ENCODE measurements at regions not wholly inside any gene's neighbourhood (a gene's known extent, or its start where the extent isn't known, plus 50 kb on each side); places are given as distances from the start of the nearest gene placed in this dataset.

DNA sequence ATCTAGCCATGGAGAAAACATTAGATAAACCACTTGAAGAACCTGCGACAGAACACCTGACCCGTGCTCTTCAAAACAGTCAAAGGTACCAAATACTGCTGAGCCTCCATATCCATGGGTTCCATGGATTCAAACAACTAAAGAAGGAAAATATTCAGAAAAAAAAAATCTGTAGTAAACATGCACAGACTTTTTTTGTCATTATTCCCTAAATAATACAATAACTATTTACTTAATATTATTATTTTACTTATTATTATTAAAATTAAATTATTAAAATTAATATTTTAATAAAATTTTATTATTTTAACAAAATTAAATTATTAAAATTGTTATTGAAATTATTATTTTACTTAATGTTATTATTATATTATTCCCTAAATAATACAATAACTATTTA, 101.0 kb upstream of the PDE1C start:
- no peak for DNase-seq

DNA sequence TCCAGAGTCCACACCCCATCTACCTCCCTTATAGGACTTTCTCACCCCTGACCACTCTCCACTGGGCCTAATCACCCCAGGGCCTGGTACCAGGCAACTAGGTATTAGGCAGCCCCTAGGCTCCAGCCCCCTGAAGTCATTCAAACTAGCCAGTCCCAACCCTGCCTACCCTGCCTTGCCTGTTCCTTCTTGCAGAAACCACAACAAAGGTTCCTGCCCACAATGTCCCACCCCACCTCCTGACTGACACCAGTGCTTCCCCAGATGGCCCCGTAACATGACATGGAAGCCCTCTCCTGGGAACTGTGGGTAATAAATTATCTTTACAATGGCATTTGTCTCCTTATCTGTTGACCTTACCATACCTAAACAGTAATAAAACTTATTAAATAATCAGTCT, 100.6 kb upstream of the PDE1C start:
- no peak for DNase-seq

DNA sequence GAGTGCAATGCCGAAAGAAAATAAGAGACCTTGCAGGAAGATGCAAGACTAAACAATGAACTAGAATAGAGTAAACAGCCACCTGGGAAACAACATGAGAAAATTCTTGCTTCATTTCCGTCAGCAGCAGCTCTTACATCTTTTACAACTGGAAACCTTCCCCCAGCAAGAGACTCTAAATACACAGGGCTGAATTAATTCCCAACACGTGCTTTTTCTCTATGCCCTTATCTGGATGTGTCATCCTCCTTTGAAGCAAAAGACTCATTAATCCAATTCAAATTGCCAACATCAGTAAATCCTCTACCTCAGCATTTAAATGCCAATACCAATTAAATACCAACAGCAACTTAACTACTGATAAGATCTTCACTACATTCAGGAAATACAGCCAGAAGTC, 99.0 kb upstream of the PDE1C start:
- DNase-seq = no peak

DNA sequence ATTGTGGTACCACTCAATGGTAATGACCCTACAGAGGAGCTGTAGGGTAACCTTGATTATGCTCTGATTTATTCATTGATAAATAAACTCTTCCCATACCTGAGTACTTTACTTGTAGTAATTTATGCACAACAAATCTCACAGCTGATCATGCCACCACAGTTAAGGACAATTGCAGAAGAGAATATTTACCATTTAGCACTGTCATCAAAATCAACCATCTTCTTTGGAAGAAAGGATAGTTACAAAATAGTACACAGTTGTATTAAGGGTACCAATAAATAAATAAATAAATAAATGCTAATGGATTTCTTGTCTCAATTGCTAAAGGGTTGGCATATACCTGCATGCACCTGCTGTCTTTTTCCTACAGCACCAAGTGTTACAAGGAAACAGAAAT, 97.6 kb upstream of the PDE1C start:
- no peak for DNase-seq

DNA sequence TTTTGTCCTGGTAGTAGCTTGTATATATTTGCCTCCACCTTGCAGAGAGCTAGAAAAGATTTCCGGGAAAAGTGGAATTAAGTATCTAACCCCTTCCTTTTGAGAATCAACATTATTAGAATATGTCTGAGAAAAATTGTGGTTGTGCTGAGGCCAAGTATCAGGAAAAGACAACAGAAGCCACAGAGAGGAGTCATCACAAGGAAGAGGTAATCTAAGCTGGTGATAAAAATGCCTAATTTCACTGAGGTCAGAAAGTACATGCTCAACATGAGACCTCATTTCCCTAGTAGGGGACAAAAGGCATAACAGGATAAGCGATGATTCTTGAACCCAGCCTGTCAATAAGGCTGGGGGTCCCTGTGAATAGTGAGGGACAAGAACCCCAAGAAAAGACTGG, 97.0 kb upstream of the PDE1C start:
- no peak for DNase-seq

DNA sequence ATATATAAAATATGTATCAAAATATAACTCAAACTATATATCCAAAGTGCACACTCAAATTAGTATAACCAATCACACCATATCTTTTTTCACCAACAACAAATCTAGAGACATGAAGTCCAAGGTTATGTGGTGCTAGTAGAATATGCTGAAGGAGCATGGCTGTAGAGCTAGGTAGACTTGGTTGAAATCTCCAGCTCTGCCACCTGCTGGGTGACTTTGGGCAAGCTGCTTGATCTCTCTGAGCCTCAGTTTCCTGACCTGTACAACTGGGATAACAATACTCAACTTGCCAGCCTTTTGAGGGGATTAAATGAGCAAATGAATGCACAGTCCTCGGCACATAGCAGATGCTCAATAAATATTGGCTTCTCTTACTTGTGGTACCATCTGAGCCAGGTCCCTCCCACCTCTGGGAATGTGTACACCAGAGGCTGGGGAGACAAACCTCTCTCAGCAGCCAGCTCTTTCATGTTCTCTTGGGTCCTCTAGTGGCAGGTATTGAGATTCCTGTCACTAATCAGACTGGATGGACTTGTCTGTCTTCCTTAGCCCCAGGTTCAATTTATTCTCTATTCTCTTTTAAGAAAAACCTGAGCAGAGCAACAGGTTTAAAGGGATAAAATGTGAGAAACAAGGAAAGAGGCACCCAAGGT, 94.3 kb upstream of the PDE1C start:
- DNase-seq = no peak

DNA sequence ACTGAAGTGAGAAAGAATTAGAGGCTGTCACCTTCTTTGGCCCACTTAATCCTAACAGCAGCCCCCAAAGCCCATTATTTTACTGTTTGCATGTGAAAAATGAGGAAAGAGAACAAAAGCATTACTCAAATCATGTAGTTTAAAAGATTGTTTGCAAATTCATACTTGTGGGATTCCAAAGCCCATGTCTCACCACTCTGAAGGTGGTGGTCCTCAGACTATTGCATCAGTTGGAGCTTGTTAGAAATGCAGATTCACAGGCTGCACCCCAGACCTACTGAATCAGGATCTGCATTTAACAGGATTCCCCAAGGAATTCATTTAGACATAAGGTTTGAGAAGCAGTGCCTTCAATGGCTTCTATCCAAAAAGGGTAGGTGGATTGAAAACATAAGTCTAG, 93.7 kb upstream of the PDE1C start:
- no peak for DNase-seq

DNA sequence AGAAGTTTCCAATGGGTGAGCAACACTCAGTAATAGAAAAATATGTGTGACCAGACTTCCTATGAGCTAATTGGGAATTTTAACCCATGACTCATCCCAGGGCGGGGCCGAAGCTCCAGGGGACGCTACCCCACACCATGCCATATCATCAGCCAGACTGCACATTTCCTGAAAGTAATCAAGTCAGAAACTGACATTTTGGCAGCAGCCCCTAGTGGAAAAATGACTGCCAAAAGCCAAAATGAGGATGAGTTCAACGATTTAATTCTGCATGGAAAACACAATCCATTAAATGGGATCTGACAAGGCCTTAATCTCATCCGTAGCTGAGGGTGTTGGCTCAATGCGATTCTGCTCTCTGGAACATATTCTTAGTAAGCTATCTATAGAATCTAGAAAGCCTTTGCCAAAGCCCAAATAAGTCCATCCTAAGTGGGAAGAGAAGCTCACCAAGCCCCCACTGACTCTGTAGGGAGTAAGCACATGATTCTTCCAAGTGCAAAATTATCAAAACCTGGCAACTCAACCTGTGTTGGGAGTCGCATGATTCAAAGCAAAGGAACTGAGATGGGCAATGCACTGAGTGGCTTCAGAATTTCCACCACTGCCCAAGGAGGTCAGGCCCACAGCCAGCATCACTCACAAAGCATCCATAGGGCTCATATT, 93.1 kb upstream of the PDE1C start:
- peak; percentile 69 for DNase-seq

DNA sequence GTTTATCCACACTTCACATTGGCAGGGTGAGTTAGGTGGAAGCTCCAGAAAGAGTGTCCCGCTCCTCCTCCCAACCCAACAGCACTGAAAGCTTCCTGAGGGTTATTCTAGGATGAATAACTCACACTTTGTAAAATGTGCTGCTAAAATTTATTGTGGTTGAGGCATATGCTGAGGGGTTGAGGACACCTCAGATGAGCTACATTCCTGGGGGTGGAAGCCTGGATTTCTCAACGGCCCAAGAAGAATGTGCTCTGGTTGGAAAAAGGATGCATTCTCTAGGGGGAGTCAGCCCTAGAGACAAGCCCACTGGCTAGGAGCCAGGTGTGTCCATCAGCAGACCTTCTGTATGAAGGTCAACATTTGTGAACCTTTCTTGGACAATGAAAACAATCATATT, 91.5 kb upstream of the PDE1C start:
- no peak for DNase-seq

DNA sequence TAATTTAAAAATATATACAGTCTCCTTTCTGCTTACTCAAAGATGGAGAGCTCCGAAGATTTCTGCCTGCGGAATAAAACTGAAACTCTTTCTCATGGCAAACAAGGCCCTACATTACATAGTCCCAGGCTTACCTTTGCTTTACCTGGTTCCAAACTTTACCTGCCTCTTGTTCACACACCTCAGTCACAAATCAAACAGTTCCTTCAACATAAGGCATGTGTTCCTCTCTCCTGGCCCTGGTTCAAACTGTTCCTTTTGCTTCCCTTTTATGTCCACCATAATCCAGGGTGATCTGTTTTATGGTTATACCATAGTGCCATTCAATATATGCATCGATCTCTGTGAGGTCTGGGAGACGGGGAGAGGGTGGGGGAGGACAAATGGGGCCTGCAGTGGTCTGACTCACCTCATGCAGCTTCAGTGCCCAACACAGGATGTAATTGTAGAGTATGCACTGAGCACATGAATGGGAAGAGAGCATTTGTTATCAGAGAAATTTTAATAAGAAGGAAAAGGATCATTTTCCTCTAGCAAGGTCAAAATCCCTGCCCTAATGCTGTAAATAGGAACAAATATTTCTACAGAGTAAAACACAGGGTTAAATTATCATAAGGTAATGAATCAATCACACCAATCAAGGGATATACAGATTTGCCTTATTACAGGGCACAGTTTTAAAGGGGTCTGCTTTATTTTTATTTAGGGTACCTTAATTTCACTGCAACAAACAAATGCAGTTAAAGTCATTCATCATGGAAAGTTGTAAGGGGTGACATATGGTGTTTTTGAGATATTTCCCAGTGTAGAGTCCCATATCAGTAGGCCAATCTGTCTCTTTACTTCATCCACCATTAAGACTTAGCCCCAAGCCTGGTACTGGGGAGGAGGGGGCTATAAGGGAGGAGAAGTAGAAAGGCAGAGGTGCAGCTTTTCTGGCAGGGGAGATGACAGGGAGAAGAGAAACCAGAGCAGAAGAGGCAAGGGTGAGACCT, 88.8 kb upstream of the PDE1C start:
- DNase-seq = no peak

DNA sequence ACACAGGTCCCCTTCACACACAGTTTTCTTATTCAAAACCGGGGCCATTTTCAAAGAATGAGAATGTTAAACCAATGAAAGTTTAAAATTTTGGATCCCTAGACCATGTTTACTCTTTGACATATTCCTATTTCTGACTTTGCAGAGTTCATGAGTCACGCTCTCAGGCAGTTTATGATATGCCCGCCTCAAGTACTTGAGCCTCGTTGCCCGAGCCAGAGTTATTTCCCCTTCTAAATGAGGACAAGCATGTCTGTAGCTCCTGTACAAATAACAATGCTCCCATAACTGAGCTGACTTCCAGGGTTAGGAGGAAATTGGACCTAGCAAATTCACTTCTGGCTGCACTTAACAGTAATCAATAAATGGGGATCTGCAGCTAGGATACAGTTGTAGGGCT, 87.9 kb upstream of the PDE1C start:
- DNase-seq = no peak

DNA sequence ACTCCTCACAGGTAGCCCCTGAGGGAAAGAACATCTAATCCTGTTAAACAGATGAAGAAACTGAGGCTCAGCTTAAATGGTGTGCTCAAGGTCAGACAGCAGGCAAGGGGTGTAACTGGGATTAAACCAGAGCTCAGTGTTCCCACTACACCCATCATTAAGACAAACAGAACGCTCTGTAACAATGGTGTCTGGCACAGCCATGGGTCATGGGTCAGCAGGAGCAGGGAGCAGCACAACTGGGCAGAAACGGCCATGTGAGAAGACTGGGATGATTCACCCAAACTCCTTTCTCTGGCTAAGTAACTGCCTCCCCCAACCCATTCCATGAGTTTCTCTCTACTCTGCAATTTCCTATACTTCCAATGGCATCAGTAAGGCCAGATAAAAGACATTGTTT, 85.5 kb upstream of the PDE1C start:
- DNase-seq = no peak

DNA sequence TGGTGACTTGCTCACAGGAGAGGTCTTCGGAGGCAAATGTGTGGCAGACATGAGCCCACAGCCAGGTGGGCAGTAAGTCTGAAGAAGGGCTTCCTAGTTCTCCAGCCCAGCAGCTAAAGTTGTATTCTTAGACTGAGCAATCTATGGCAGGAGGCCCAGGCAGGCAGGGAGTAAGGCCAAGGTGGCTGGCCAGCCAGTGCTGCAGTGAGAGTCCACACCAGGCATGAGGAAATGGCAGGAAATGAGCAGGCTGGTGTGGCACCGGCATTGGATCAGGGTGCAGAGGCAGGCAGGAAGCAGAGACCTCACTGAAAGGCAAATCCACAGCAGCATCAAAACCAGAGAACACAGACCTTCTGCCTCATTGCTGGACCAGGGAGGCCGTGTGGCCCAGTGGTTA, 84.6 kb upstream of the PDE1C start:
- DNase-seq = no peak

DNA sequence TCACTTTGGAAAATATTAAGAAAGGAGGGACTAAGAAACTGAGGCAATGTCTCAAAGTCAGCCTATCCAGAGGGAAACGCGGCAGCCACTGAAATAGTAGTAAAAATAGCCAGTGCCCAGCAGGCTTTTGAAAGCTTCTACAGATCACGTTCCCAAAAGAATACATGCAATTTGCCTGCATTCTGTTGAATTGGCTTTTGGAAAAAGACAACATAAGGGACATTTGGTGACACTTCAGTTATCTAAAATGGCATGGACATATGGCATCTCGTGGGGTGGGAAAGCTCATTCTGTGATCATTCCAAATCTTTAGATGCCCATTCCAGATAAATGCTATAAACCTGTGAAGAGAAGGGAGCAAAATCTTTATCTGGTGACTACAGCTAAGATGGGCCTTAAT, 82.8 kb upstream of the PDE1C start:
- DNase-seq = no peak

DNA sequence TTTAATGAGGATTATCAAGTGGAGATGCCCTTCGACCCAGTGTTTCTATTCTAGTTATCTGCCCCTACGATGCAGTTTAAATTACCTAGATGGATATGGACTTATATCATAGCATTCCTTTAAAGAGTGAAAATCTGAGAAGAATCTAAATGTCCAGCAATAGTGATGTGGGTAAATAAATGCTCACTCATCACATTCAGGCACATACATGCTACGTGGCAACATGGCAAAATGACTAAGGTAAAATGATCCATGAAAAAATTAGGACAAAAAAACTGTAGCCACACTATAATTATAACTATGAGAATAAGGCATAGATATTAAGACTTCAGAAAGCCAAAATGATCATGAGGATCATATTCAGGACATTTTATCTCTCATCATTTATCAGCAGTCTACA, 82.4 kb upstream of the PDE1C start:
- DNase-seq = no peak

DNA sequence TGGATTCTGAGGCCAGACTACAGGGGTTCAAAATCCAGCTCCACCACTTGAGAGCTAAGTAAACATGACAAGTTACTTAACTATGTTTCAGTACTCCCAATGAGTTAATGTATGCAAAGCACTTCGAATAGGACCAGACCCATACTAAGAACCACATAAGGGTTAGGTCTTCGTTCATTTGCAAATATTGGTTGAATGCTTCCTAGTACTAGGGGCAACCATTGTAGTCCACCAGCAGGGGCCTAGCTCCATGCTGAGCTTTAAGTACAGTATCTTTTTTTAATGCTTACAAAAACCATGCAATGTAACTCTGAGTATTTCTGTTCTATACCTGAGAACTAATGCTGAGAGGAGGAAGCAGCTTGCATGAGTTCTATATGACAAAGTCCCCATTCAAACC, 80.4 kb upstream of the PDE1C start:
- DNase-seq = no peak

DNA sequence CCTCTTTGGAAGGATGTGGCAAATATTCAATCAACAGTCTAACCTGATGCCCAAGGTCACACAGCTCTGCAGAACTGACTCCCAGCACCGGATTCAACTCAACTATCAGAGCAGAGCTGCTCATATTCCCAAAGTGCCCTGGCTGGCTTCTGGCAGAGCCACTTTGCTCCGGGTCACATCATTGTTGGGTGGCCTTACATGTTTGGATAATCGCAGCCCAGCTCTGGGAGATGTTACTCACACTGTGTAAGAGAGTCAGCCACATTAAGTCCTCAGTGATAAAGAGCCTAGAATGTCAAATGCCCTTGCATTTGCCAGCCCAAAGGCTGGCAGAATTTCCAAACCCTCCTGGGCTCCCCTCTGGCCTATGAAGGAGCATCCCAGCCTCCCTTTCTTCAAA, 79.8 kb upstream of the PDE1C start:
- no peak for DNase-seq

DNA sequence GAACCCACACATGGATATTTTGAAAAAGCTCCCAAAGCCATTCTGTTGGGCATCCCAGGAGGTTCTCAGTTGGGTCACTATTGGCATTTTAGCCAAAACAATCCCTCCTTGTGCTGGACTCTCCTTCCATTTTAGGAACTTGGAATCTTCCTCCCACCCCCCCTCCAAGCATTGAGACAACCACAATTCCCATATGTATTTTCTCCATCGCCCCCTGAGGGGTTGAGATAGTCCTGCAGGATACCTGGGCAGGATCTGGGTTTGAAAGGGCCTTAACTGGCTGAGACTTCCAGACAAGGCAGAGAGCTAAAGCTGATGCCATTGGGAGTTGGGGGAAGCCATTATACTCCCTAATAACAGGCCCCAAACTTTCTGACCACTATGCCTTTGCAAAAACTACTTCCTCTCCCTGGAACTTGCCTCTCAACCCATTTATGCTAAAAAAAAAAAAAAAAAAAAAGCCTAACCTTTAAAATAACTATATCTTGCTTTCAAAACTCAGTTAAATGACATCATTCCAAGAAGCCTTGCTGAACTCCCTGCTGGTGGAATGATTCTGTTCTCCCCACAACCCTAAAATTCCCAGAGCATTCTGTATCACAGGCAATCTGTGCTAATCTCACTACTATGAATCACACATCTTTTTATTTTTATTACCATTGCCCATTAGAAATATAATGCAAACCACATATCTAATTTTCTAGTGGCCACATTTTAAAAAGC, 77.5 kb upstream of the PDE1C start:
- DNase-seq = no peak

DNA sequence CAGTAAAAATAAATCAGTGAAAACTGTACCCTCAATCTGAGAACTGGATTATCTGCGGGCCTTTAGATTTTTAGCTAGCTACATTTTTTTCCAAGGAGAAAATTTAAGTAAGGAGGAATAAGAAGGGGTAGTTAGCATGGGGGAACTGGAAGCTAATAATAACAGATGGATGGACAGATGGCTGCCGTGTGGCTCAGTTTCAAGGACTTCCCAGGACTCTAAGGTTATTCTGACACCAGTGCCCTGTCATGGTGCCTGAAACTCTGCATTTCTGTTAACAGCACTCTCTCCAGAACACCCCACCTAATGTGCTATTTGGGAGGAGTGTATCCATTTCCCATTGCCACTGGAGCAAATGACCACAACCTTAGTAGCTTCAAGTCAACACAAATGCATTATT, 75.7 kb upstream of the PDE1C start:
- DNase-seq = no peak

DNA sequence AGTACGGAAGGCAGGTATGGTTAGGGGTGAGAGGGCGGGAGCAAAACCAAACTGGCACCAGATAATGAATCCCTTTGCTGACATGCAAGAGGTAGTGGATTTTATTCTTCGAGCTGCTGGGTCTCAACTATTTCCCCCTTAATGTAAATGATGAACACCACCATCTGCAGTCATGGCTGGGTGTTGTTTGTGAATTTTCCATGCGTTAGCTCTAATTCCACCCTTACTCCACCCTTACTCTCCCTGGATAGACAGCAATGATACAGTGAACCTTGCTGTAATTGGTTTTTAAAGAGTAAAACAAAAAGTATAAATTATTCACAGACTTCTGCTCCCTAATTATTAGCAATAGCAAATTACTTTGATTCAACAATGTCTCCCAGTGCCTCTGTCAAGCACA, 74.5 kb upstream of the PDE1C start:
- no peak for DNase-seq

DNA sequence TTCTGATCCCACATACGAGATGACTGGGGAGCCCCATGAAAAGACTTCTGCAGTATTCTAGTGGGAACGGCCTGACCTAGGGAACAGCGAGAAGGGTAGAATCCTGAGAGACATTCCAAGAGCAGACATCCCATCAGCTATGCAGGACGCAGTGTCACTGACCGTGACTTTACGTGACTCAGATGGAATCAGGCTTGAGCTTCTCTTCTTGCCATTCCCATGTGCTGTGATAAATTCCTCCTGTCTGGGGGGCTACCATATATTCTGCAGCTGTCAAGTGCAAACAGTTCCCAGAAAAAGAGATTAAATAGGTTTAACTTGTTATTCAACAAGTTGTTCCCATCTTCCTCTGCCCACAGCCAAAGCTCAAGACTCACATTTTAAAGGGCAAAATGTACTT, 73.1 kb upstream of the PDE1C start:
- no peak for DNase-seq

DNA sequence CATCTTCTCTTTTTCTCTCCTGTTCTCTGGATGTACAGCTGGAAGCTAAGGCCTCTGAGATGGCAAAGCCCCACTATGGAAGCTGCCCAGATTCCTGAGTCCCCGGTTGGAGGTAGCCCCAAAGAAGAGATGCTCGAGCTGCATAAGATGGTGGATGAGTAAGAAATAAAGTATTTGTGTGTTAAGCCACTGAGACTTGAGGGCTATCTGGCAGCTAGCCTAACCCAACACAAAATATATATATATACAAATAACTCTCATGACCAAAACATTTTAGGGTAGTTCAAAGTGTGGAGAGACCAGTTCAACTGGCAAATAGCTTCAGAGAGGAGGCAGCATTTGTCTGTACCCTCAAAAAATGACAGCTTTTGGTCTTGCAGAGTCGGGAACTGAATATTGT, 72.4 kb upstream of the PDE1C start:
- DNase-seq = no peak

DNA sequence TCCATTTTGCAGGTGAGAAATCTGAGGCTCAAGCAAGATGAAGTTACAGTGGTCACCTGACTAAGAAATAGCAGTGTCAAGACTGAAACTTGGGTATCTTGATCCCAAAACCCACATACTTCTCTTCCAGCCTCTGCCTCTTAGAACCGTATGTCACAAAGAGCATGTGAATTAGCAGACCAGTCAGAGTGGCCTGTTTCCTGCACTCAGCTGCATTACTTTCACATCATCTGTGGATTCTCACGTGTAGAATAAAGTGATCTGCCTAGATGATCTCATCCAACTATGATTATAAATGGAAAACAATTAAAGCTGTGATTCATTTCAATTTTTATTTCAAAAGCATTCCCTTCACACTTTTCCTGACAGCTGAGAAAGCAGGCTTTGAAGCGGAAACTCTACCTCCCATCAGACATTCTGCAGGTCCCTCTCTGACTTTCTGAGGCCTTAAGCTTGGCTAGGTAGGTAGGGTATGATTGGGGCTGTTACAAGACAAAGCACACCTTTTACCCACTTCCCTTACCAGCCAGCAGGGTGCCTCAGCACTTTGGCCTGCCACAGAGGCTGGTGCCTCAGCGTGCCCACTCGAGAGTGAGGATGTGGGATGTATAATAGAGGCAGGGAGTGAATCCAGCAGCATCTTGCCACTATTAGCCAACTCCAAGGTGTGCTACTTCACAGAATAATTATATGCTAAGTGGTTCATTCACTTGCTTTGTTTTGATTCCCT, 70.2 kb upstream of the PDE1C start:
- DNase-seq = no peak

All from left hindlimb (tissue), 1 donor.